WTC11 (cell line): ENCODE measurements at regions not wholly inside any gene's neighbourhood (a gene's known extent, or its start where the extent isn't known, plus 50 kb on each side); places are given as distances from the start of the nearest gene placed in this dataset.

Experiments used
- ATAC-seq: fragments of 200-7000 bp; cut with Tn5 transposase; 2 replicates; pipeline ENCODE4 v1.10.0; 2021; ENCODE audit warnings: mild to moderate bottlenecking, moderate library complexity
- CTCF ChIA-PET: fragments of 300-600 bp; sonication (Branson Sonifier 250); formaldehyde crosslinking; loops from one replicate; lab custom pipeline; 2021; ENCODE audit warnings: antibody characterized with exemption; lab: Charles Lee
- POLR2A ChIA-PET: fragments of 350-600 bp; sonication (Branson Sonifier 250); formaldehyde crosslinking; loops from one replicate; lab custom pipeline; 2021; ENCODE audit warnings: antibody characterized with exemption; lab: Charles Lee
- DNase-seq: peaks from one replicate; pipeline ENCODE4 v3.0.0; 2021; ENCODE audit warnings: low spot score
- H3K27ac Mint-ChIP-seq: 2 replicates; pipeline ENCODE4 v1.8.0; 2021; ENCODE audit warnings: mixed read lengths
- H3K27me3 Mint-ChIP-seq: 2 replicates; pipeline ENCODE4 v1.8.0; 2021; ENCODE audit warnings: low read depth, mild to moderate bottlenecking, moderate library complexity, mixed read lengths
- H3K36me3 Mint-ChIP-seq: 2 replicates; pipeline ENCODE4 v1.8.0; 2021; ENCODE audit warnings: mixed read lengths
- H3K4me1 Mint-ChIP-seq: 2 replicates; pipeline ENCODE4 v1.8.0; 2022; ENCODE audit warnings: mixed read lengths
- H3K4me3 Mint-ChIP-seq: 2 replicates; pipeline ENCODE4 v1.8.0; 2021; ENCODE audit warnings: mild to moderate bottlenecking, moderate library complexity, mixed read lengths
- H3K9me3 Mint-ChIP-seq: 2 replicates; pipeline ENCODE4 v1.8.0; 2021; ENCODE audit warnings: mixed read lengths
- FOXJ3 ChIP-seq: sonication (generic); formaldehyde crosslinking; IDR thresholded peaks from 2 replicates; pipeline ENCODE4 v1.9.0; 2021; ENCODE audit warnings: missing genetic modification reagents, mild to moderate bottlenecking, borderline replicate concordance
- KAT7 ChIP-seq: sonication (generic); formaldehyde crosslinking; IDR thresholded peaks from 2 replicates; pipeline ENCODE4 v1.8.1; 2023; ENCODE audit warnings: missing genetic modification reagents, mild to moderate bottlenecking, borderline replicate concordance
- NR3C1 ChIP-seq: sonication (generic); formaldehyde crosslinking; conservative IDR thresholded peaks from 2 replicates; pipeline ENCODE4 v1.8.1; 2023; ENCODE audit warnings: low read depth, mild to moderate bottlenecking, missing genetic modification reagents
- PRDM15 ChIP-seq: sonication (generic); formaldehyde crosslinking; IDR thresholded peaks from 2 replicates; pipeline ENCODE4 v1.8.0; 2022; ENCODE audit warnings: missing genetic modification reagents
- SMAD3 ChIP-seq: sonication (generic); formaldehyde crosslinking; IDR thresholded peaks from 2 replicates; pipeline ENCODE4 v1.8.0; 2022; ENCODE audit warnings: missing genetic modification reagents, mild to moderate bottlenecking, borderline replicate concordance
- STAT6 ChIP-seq: sonication (generic); formaldehyde crosslinking; conservative IDR thresholded peaks from 2 replicates; pipeline ENCODE4 v1.8.1; 2023; ENCODE audit warnings: mild to moderate bottlenecking, low read depth, missing genetic modification reagents, moderate library complexity
- TCF7 ChIP-seq: sonication (generic); formaldehyde crosslinking; IDR thresholded peaks from 2 replicates; pipeline ENCODE4 v1.8.0; 2022; ENCODE audit warnings: mild to moderate bottlenecking, low read depth, missing genetic modification reagents, moderate library complexity
- TEAD4 ChIP-seq: sonication (generic); formaldehyde crosslinking; IDR thresholded peaks from 2 replicates; pipeline ENCODE4 v1.8.0; 2022; ENCODE audit warnings: mild to moderate bottlenecking, missing genetic modification reagents
- USF2 ChIP-seq: sonication (generic); formaldehyde crosslinking; IDR thresholded peaks from 2 replicates; pipeline ENCODE4 v1.8.1; 2023; ENCODE audit warnings: mild to moderate bottlenecking, missing genetic modification reagents, moderate library complexity
- ZMAT4 ChIP-seq: fragments of 250-450 bp; sonication (Bioruptor Pico); IDR thresholded peaks from 2 replicates; pipeline ENCODE4 v1.9.0; 2021; ENCODE audit warnings: mild to moderate bottlenecking
- ZNF423 ChIP-seq: fragments of 250-450 bp; sonication (Bioruptor Pico); IDR thresholded peaks from 2 replicates; pipeline ENCODE4 v2.1.2; 2022; ENCODE audit warnings: mild to moderate bottlenecking, moderate library complexity
- TF ChIP-seq, protein P1 (sequence below): sonication (generic); formaldehyde crosslinking; IDR thresholded peaks from 2 replicates; pipeline ENCODE4 v1.8.0; 2022; ENCODE audit warnings: mild to moderate bottlenecking, missing genetic modification reagents
- TF ChIP-seq, protein P2 (sequence below): sonication (generic); formaldehyde crosslinking; IDR thresholded peaks from 2 replicates; pipeline ENCODE4 v1.8.1; 2022; ENCODE audit warnings: mild to moderate bottlenecking, moderate library complexity, missing genetic modification reagents
- TF ChIP-seq, protein P3 (sequence below): sonication (generic); formaldehyde crosslinking; IDR thresholded peaks from 2 replicates; pipeline ENCODE4 v1.8.1; 2022; ENCODE audit warnings: missing genetic modification reagents, borderline replicate concordance
- TF ChIP-seq, protein P4 (sequence below): sonication (generic); formaldehyde crosslinking; IDR thresholded peaks from 2 replicates; pipeline ENCODE4 v1.8.0; 2023; ENCODE audit warnings: missing genetic modification reagents, mild to moderate bottlenecking, borderline replicate concordance

- ChIA-PET CTCF (no interaction called here), POLR2A (no interaction called here)
- Mint-ChIP-seq H3K4me1 (no peaks in the 10 kb centered on the region), H3K9me3 (peaks cover 12% of the 10 kb centered on the region), H3K27me3 (no peaks in the 10 kb centered on the region), H3K4me3 (no peak overlapping the region), H3K27ac (no peak overlapping the region), H3K36me3 (no peaks in the 10 kb centered on the region)
- TF ChIP-seq, protein P1, sequence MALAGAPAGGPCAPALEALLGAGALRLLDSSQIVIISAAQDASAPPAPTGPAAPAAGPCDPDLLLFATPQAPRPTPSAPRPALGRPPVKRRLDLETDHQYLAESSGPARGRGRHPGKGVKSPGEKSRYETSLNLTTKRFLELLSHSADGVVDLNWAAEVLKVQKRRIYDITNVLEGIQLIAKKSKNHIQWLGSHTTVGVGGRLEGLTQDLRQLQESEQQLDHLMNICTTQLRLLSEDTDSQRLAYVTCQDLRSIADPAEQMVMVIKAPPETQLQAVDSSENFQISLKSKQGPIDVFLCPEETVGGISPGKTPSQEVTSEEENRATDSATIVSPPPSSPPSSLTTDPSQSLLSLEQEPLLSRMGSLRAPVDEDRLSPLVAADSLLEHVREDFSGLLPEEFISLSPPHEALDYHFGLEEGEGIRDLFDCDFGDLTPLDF = no peak
- TF ChIP-seq, protein P2, sequence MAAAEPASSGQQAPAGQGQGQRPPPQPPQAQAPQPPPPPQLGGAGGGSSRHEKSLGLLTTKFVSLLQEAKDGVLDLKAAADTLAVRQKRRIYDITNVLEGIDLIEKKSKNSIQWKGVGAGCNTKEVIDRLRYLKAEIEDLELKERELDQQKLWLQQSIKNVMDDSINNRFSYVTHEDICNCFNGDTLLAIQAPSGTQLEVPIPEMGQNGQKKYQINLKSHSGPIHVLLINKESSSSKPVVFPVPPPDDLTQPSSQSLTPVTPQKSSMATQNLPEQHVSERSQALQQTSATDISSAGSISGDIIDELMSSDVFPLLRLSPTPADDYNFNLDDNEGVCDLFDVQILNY (CRISPR knock-in tag) = no peak
- TF ChIP-seq STAT6 (CRISPR knock-in tag) = no peak
- TF ChIP-seq NR3C1 (CRISPR knock-in tag) = no peak
- no peak for TF ChIP-seq TEAD4 (CRISPR knock-in tag)
- no peak for TF ChIP-seq PRDM15 (CRISPR knock-in tag)
- TF ChIP-seq SMAD3 = no peak
- no peak for TF ChIP-seq KAT7 (CRISPR knock-in tag)
- no peak for TF ChIP-seq USF2 (CRISPR knock-in tag)
- DNase-seq (no peak), ATAC-seq (no peak)
Measured at GRCh38 chr3:67894510-67894909, 240.1 kb upstream of the SUCLG2 start.

- Mint-ChIP-seq H3K4me1 (no peaks in the 10 kb centered on the region), H3K4me3 (no peak overlapping the region), H3K27ac (no peak overlapping the region), H3K27me3 (no peaks in the 10 kb centered on the region), H3K9me3 (peaks cover 20% of the 10 kb centered on the region), H3K36me3 (peaks cover 8% of the 10 kb centered on the region)
- ChIA-PET CTCF (no interaction called here), POLR2A (interaction anchor here (0.7 kb wide), 1 partner anchor 11 kb away, joined by 3 read pairs; no protein-coding TSS in a partner anchor)
- TF ChIP-seq, protein P3, sequence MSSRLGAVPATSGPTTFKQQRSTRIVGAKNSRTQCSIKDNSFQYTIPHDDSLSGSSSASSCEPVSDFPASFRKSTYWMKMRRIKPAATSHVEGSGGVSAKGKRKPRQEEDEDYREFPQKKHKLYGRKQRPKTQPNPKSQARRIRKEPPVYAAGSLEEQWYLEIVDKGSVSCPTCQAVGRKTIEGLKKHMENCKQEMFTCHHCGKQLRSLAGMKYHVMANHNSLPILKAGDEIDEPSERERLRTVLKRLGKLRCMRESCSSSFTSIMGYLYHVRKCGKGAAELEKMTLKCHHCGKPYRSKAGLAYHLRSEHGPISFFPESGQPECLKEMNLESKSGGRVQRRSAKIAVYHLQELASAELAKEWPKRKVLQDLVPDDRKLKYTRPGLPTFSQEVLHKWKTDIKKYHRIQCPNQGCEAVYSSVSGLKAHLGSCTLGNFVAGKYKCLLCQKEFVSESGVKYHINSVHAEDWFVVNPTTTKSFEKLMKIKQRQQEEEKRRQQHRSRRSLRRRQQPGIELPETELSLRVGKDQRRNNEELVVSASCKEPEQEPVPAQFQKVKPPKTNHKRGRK (CRISPR knock-in tag) = no peak
- TF ChIP-seq ZNF423 = no peak
- DNase-seq = no peak
- no peak for ATAC-seq
Measured at GRCh38 chr3:67884345-67884744, 229.9 kb upstream of the SUCLG2 start.

DNA sequence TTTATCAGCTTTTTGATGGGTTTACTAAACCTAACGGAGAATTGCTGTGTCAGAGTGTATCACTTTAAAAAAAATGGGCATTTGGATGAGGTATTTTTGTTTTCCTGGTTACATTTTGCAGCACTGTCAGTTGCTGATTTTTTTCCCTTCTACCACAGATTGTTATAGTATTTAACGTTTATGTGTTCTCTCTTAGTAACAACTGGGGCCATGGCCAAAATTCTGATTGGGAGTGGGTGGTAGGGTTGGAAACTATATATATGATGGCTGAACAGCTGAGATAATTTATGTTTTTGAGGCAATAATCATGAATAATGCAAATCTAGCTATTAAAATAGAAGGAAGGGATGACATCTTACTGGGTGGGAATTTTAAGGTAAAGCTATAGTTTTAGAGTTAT, 229.4 kb upstream of the SUCLG2 start:
- peaks cover 8% of the 10 kb centered on the region for H3K36me3 Mint-ChIP-seq
- DNase-seq (no peak), ATAC-seq (no peak)
- no peaks in the 10 kb centered on the region for H3K4me1 Mint-ChIP-seq
- CTCF ChIA-PET = no interaction called here
- peaks cover 16% of the 10 kb centered on the region for H3K9me3 Mint-ChIP-seq
- POLR2A ChIA-PET = no interaction called here
- H3K27me3 Mint-ChIP-seq = no peaks in the 10 kb centered on the region
- no peak overlapping the region for H3K27ac Mint-ChIP-seq
- H3K4me3 Mint-ChIP-seq = no peak overlapping the region
- no peak for TF ChIP-seq ZMAT4 (CRISPR knock-in tag)
- TF ChIP-seq FOXJ3 (CRISPR knock-in tag) = no peak
- no peak for TF ChIP-seq TCF7 (CRISPR knock-in tag)
- TF ChIP-seq, protein P4, sequence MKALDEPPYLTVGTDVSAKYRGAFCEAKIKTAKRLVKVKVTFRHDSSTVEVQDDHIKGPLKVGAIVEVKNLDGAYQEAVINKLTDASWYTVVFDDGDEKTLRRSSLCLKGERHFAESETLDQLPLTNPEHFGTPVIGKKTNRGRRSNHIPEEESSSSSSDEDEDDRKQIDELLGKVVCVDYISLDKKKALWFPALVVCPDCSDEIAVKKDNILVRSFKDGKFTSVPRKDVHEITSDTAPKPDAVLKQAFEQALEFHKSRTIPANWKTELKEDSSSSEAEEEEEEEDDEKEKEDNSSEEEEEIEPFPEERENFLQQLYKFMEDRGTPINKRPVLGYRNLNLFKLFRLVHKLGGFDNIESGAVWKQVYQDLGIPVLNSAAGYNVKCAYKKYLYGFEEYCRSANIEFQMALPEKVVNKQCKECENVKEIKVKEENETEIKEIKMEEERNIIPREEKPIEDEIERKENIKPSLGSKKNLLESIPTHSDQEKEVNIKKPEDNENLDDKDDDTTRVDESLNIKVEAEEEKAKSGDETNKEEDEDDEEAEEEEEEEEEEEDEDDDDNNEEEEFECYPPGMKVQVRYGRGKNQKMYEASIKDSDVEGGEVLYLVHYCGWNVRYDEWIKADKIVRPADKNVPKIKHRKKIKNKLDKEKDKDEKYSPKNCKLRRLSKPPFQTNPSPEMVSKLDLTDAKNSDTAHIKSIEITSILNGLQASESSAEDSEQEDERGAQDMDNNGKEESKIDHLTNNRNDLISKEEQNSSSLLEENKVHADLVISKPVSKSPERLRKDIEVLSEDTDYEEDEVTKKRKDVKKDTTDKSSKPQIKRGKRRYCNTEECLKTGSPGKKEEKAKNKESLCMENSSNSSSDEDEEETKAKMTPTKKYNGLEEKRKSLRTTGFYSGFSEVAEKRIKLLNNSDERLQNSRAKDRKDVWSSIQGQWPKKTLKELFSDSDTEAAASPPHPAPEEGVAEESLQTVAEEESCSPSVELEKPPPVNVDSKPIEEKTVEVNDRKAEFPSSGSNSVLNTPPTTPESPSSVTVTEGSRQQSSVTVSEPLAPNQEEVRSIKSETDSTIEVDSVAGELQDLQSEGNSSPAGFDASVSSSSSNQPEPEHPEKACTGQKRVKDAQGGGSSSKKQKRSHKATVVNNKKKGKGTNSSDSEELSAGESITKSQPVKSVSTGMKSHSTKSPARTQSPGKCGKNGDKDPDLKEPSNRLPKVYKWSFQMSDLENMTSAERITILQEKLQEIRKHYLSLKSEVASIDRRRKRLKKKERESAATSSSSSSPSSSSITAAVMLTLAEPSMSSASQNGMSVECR (CRISPR knock-in tag) = no peak
